Body of pancreas (tissue), 4 donors: ENCODE measurements at regions not wholly inside any gene's neighbourhood (a gene's known extent, or its start where the extent isn't known, plus 50 kb on each side); places are given as distances from the start of the nearest gene placed in this dataset.

Source experiments
- POLR2A ChIP-seq, 3 donors: fragments of 450-650 bp; IDR thresholded peaks; one replicate each; pipeline ENCODE4 v1.6.1; 2016; ENCODE audit warnings: antibody characterized with exemption in 3 of 3, mild to moderate bottlenecking in 2 of 3
- TF ChIP-seq, protein P1 (sequence below), 7 experiments: fragments of 450-650 bp in 4 of 7; fragments of 200-600 bp in 3 of 7; sonication (generic) in 3 of 7; IDR thresholded peaks; one replicate each; pipeline ENCODE4 v1.5.1; 2016 to 2019; ENCODE audit warnings: antibody characterized with exemption in 7 of 7

- TF ChIP-seq, protein P1, sequence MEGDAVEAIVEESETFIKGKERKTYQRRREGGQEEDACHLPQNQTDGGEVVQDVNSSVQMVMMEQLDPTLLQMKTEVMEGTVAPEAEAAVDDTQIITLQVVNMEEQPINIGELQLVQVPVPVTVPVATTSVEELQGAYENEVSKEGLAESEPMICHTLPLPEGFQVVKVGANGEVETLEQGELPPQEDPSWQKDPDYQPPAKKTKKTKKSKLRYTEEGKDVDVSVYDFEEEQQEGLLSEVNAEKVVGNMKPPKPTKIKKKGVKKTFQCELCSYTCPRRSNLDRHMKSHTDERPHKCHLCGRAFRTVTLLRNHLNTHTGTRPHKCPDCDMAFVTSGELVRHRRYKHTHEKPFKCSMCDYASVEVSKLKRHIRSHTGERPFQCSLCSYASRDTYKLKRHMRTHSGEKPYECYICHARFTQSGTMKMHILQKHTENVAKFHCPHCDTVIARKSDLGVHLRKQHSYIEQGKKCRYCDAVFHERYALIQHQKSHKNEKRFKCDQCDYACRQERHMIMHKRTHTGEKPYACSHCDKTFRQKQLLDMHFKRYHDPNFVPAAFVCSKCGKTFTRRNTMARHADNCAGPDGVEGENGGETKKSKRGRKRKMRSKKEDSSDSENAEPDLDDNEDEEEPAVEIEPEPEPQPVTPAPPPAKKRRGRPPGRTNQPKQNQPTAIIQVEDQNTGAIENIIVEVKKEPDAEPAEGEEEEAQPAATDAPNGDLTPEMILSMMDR (IDR thresholded peaks at IDR 0.05), result no peak
- TF ChIP-seq POLR2A (IDR thresholded peaks at IDR 0.05), result no peak
Observed at GRCh38 chr2:8197101-8197500, 484.8 kb upstream of the ID2 start.
